Endodermal cell (in vitro differentiated cells): ENCODE measurements at regions not wholly inside any gene's neighbourhood (a gene's known extent, or its start where the extent isn't known, plus 50 kb on each side); places are given as distances from the start of the nearest gene placed in this dataset.

Experiments used
- DNase-seq: peaks from one replicate; pipeline ENCODE4 v3.0.0-alpha.2; 2017
- H3K27ac ChIP-seq: 2 replicates; pipeline ENCODE4 v1.5.1; 2013; ENCODE audit warnings: mild to moderate bottlenecking, low read depth, low read length, moderate library complexity
- H3K27me3 ChIP-seq: 2 replicates; pipeline ENCODE4 v1.6.1; 2013; ENCODE audit warnings: mild to moderate bottlenecking, low read length, moderate library complexity; ENCODE audit not compliant: insufficient read depth, control insufficient read depth, poor library complexity, severe bottlenecking
- H3K36me3 ChIP-seq: 2 replicates; pipeline ENCODE4 v1.7.0; 2013; ENCODE audit warnings: mild to moderate bottlenecking, low read length, moderate library complexity; ENCODE audit not compliant: control insufficient read depth, insufficient read depth
- H3K4me1 ChIP-seq: one replicate; pipeline ENCODE4 v1.7.0; 2013; ENCODE audit warnings: low read length; ENCODE audit not compliant: control insufficient read depth, insufficient read depth
- H3K4me3 ChIP-seq: 2 replicates; pipeline ENCODE4 v1.5.1; 2013; ENCODE audit warnings: mild to moderate bottlenecking, low read length, moderate library complexity
- H3K9ac ChIP-seq: 2 replicates; pipeline ENCODE4 v1.6.1; 2013; ENCODE audit warnings: mild to moderate bottlenecking, low read length, moderate library complexity; ENCODE audit not compliant: poor library complexity, severe bottlenecking; ENCODE audit errors: extremely low read depth
- H3K9me3 ChIP-seq: 2 replicates; pipeline ENCODE4 v1.6.1; 2013; ENCODE audit warnings: mild to moderate bottlenecking, low read length, moderate library complexity; ENCODE audit not compliant: control insufficient read depth
- H3K27ac Mint-ChIP-seq: 2 replicates; pipeline ENCODE4 v1.8.0; 2020; ENCODE audit warnings: mixed read lengths
- H3K27me3 Mint-ChIP-seq: 2 replicates; pipeline ENCODE4 v1.8.0; 2021; ENCODE audit warnings: mild to moderate bottlenecking, mixed read lengths; ENCODE audit not compliant: insufficient read depth
- H3K36me3 Mint-ChIP-seq: 2 replicates; pipeline ENCODE4 v1.8.0; 2020; ENCODE audit warnings: low read depth, mixed read lengths
- H3K4me1 Mint-ChIP-seq: 2 replicates; pipeline ENCODE4 v1.8.0; 2020; ENCODE audit warnings: mixed read lengths
- H3K4me3 Mint-ChIP-seq: 2 replicates; pipeline ENCODE4 v1.8.0; 2020; ENCODE audit warnings: mild to moderate bottlenecking, moderate library complexity, mixed read lengths
- H3K9me3 Mint-ChIP-seq: 2 replicates; pipeline ENCODE4 v1.8.0; 2020; ENCODE audit warnings: mild to moderate bottlenecking, mixed read lengths
- CTCF ChIP-seq: fragments of 200-600 bp; sonication (generic); conservative IDR thresholded peaks from 2 replicates; pipeline ENCODE4 v1.5.0; 2021; ENCODE audit warnings: antibody characterized with exemption, mild to moderate bottlenecking
- WGBS, 2 experiments: methylation state at CpG; one replicate each; pipeline versions ENCODE4 v1.1.5 to v1.1.7; 2013; ENCODE audit warnings: missing lambda C conversion rate in 2 of 2, mixed read lengths in 1 of 2; ENCODE audit not compliant: insufficient coverage in 1 of 2, insufficient read length in 1 of 2; 5-methylcytosine and 5-hydroxymethylcytosine counted together

GRCh38 chr2:48219234-48219554, 95.3 kb upstream of the FOXN2 start:
- Mint-ChIP-seq H3K4me3 (no peak overlapping the region), H3K27me3 (no peaks in the 10 kb centered on the region), H3K9me3 (no peaks in the 10 kb centered on the region), H3K27ac (no peak overlapping the region), H3K4me1 (no peaks in the 10 kb centered on the region), H3K36me3 (no peaks in the 10 kb centered on the region)
- Histone ChIP-seq H3K27me3 (no peaks in the 10 kb centered on the region), H3K36me3 (no peaks in the 10 kb centered on the region), H3K27ac (no peak overlapping the region), H3K4me3 (no peak overlapping the region), H3K9me3 (no peaks in the 10 kb centered on the region), H3K9ac (no peak overlapping the region), H3K4me1 (no peaks in the 10 kb centered on the region)
- TF ChIP-seq CTCF = no peak
- 90% methylated on average over 3 of the region's 3 CpGs for WGBS, 2 experiments
- no peak for DNase-seq

GRCh38 chr2:48219555-48220436, 94.7 kb upstream of the FOXN2 start:
- Mint-ChIP-seq H3K4me3 (no peak overlapping the region), H3K9me3 (no peaks in the 10 kb centered on the region), H3K4me1 (no peaks in the 10 kb centered on the region), H3K27me3 (no peaks in the 10 kb centered on the region), H3K36me3 (no peaks in the 10 kb centered on the region), H3K27ac (no peak overlapping the region)
- TF ChIP-seq CTCF = no peak
- H3K4me1 ChIP-seq = no peaks in the 10 kb centered on the region
- WGBS, 2 experiments = 86% methylated on average over 1 of the region's 1 CpG; no CpG with 5 or more reads in 1 of the 2 experiments
- no peak overlapping the region for H3K4me3 ChIP-seq
- no peaks in the 10 kb centered on the region for H3K9me3 ChIP-seq
- no peak overlapping the region for H3K27ac ChIP-seq
- no peaks in the 10 kb centered on the region for H3K27me3 ChIP-seq
- H3K9ac ChIP-seq = no peak overlapping the region
- H3K36me3 ChIP-seq = no peaks in the 10 kb centered on the region
- no peak for DNase-seq

- H3K9me3 ChIP-seq = no peaks in the 10 kb centered on the region
- no peaks in the 10 kb centered on the region for H3K27me3 Mint-ChIP-seq
- H3K4me1 Mint-ChIP-seq = no peaks in the 10 kb centered on the region
- no peak overlapping the region for H3K4me3 ChIP-seq
- no peak for DNase-seq
- H3K4me3 Mint-ChIP-seq = no peak overlapping the region
- H3K4me1 ChIP-seq = no peaks in the 10 kb centered on the region
- no peak overlapping the region for H3K9ac ChIP-seq
- H3K36me3 ChIP-seq = no peaks in the 10 kb centered on the region
- no peak overlapping the region for H3K27ac ChIP-seq
- WGBS, 2 experiments = 100% methylated on average over 1 of the region's 1 CpG; no CpG with 5 or more reads in 1 of the 2 experiments
- no peak overlapping the region for H3K27ac Mint-ChIP-seq
- no peaks in the 10 kb centered on the region for H3K36me3 Mint-ChIP-seq
- no peaks in the 10 kb centered on the region for H3K9me3 Mint-ChIP-seq
- H3K27me3 ChIP-seq = no peaks in the 10 kb centered on the region
- TF ChIP-seq CTCF = no peak
Observed at GRCh38 chr2:48220501-48220900, 94.0 kb upstream of the FOXN2 start.
